SK-N-SH treated with all-trans-retinoic acid at 6 μM for 48 hours (cell line): ENCODE measurements at regions not wholly inside any gene's neighbourhood (a gene's known extent, or its start where the extent isn't known, plus 50 kb on each side); places are given as distances from the start of the nearest gene placed in this dataset.

Experiments
- BACH2 ChIP-seq: fragments of 250-450 bp; sonication (Bioruptor Pico); IDR thresholded peaks from 2 replicates; pipeline ENCODE4 v1.9.0; 2021; ENCODE audit warnings: mild to moderate bottlenecking, borderline replicate concordance
- CSDC2 ChIP-seq: fragments of 250-450 bp; sonication (Bioruptor Pico); IDR thresholded peaks from 2 replicates; pipeline ENCODE4 v1.5.0; 2020; ENCODE audit warnings: mild to moderate bottlenecking, moderate library complexity
- ESRRG ChIP-seq: fragments of 250-450 bp; sonication (Bioruptor Pico); IDR thresholded peaks from 2 replicates; pipeline ENCODE4 v1.6.1; 2021; ENCODE audit warnings: mild to moderate bottlenecking
- ISL1 ChIP-seq: fragments of 250-450 bp; sonication (Bioruptor Pico); IDR thresholded peaks from 2 replicates; pipeline ENCODE4 v2.1.2; 2022; ENCODE audit warnings: mild to moderate bottlenecking, moderate library complexity
- PPARA ChIP-seq: fragments of 250-450 bp; sonication (Bioruptor Pico); IDR thresholded peaks from 2 replicates; pipeline ENCODE4 v1.5.0; 2020; ENCODE audit warnings: mild to moderate bottlenecking, borderline replicate concordance
- RARB ChIP-seq: fragments of 250-450 bp; sonication (Bioruptor Pico); IDR thresholded peaks from 2 replicates; pipeline ENCODE4 v1.8.0; 2021; ENCODE audit warnings: mild to moderate bottlenecking, moderate library complexity
- SNAI2 ChIP-seq: fragments of 250-450 bp; sonication (Bioruptor Pico); IDR thresholded peaks from 2 replicates; pipeline ENCODE4 v1.5.0; 2020; ENCODE audit warnings: mild to moderate bottlenecking, moderate library complexity
- TOX ChIP-seq: fragments of 250-450 bp; sonication (Bioruptor Pico); IDR thresholded peaks from 2 replicates; pipeline ENCODE4 v1.8.0; 2021; ENCODE audit warnings: mild to moderate bottlenecking, moderate library complexity, borderline replicate concordance
- TF ChIP-seq, protein P1 (sequence below): fragments of 250-450 bp; sonication (Bioruptor Pico); IDR thresholded peaks from 2 replicates; pipeline ENCODE4 v1.5.0; 2020; ENCODE audit warnings: mild to moderate bottlenecking, moderate library complexity
- TF ChIP-seq, protein P2 (sequence below): fragments of 250-450 bp; sonication (Bioruptor Pico); IDR thresholded peaks from 2 replicates; pipeline ENCODE4 v1.5.1; 2020; ENCODE audit warnings: low read depth, mild to moderate bottlenecking, moderate library complexity

- no peak for TF ChIP-seq RARB
- no peak for TF ChIP-seq SNAI2 (CRISPR knock-in tag)
- no peak for TF ChIP-seq ISL1 (CRISPR knock-in tag)
- TF ChIP-seq, protein P1, sequence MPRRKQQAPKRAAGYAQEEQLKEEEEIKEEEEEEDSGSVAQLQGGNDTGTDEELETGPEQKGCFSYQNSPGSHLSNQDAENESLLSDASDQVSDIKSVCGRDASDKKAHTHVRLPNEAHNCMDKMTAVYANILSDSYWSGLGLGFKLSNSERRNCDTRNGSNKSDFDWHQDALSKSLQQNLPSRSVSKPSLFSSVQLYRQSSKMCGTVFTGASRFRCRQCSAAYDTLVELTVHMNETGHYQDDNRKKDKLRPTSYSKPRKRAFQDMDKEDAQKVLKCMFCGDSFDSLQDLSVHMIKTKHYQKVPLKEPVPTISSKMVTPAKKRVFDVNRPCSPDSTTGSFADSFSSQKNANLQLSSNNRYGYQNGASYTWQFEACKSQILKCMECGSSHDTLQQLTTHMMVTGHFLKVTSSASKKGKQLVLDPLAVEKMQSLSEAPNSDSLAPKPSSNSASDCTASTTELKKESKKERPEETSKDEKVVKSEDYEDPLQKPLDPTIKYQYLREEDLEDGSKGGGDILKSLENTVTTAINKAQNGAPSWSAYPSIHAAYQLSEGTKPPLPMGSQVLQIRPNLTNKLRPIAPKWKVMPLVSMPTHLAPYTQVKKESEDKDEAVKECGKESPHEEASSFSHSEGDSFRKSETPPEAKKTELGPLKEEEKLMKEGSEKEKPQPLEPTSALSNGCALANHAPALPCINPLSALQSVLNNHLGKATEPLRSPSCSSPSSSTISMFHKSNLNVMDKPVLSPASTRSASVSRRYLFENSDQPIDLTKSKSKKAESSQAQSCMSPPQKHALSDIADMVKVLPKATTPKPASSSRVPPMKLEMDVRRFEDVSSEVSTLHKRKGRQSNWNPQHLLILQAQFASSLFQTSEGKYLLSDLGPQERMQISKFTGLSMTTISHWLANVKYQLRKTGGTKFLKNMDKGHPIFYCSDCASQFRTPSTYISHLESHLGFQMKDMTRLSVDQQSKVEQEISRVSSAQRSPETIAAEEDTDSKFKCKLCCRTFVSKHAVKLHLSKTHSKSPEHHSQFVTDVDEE (CRISPR knock-in tag): no peak
- TF ChIP-seq, protein P2, sequence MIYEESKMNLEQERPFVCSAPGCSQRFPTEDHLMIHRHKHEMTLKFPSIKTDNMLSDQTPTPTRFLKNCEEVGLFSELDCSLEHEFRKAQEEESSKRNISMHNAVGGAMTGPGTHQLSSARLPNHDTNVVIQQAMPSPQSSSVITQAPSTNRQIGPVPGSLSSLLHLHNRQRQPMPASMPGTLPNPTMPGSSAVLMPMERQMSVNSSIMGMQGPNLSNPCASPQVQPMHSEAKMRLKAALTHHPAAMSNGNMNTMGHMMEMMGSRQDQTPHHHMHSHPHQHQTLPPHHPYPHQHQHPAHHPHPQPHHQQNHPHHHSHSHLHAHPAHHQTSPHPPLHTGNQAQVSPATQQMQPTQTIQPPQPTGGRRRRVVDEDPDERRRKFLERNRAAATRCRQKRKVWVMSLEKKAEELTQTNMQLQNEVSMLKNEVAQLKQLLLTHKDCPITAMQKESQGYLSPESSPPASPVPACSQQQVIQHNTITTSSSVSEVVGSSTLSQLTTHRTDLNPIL: no peak
- TF ChIP-seq CSDC2 (CRISPR knock-in tag): no peak
- TF ChIP-seq ESRRG: no peak
- no peak for TF ChIP-seq TOX
- no peak for TF ChIP-seq PPARA (CRISPR knock-in tag)
- no peak for TF ChIP-seq BACH2
Measured at GRCh38 chr1:55943721-55944435, 635.5 kb downstream of the PLPP3 start.
